MM.1S (cell line): ENCODE measurements at regions not wholly inside any gene's neighbourhood (a gene's known extent, or its start where the extent isn't known, plus 50 kb on each side); places are given as distances from the start of the nearest gene placed in this dataset.

Source experiments
- CTCF ChIP-seq: fragments of 300-600 bp; sonication (generic); IDR thresholded peaks from 2 replicates; pipeline ENCODE4 v1.5.1; 2016; ENCODE audit warnings: antibody characterized with exemption, low read length, mixed read lengths
- EZH2phosphoT487 ChIP-seq: fragments of 300-600 bp; sonication (generic); IDR thresholded peaks from 2 replicates; pipeline ENCODE4 v1.6.1; 2018; ENCODE audit warnings: antibody characterized with exemption, low read length

- TF ChIP-seq CTCF (no peak), EZH2phosphoT487 (no peak)
Measured at GRCh38 chr18:76571689-76572088, 76.6 kb upstream of the ZNF516 start.
